ENCODE measurements at regions not wholly inside any gene's neighbourhood (a gene's known extent, or its start where the extent isn't known, plus 50 kb on each side); places are given as distances from the start of the nearest gene placed in this dataset.
A peak's percentile ranks its signal among the peaks of the same experiment; 100 is the strongest.

GRCh38 chr17:68190495-68190894 is 57.3 kb upstream of the AMZ2 start:
- H3K79me2 ChIP-seq = no peaks in the 10 kb centered on the region
- no peak overlapping the region for H3K27ac ChIP-seq
- H3K36me3 ChIP-seq (ENCODE audit: control insufficient read depth, insufficient read depth, low read length) = no peaks in the 10 kb centered on the region
- no peak for TF ChIP-seq CTCF (IDR thresholded peaks at IDR 0.05)
- H3K4me1 ChIP-seq = no peaks in the 10 kb centered on the region
- no peak overlapping the region for H3K4me2 ChIP-seq (ENCODE audit: low read length)
- no peak overlapping the region for H2AFZ ChIP-seq
- no peak overlapping the region for H3K9ac ChIP-seq
- no peak overlapping the region for H3K4me3 ChIP-seq (ENCODE audit: low read depth, low read length)
- no peaks in the 10 kb centered on the region for H3K27me3 ChIP-seq (ENCODE audit: control insufficient read depth, insufficient read depth, low read length)
- no peaks in the 10 kb centered on the region for H3K9me3 ChIP-seq (ENCODE audit: control insufficient read depth, low read length)

GRCh38 chr17:68195667-68196393 is 52.0 kb upstream of the AMZ2 start:
- no peak for TF ChIP-seq CTCF (IDR thresholded peaks at IDR 0.05)
- no peaks in the 10 kb centered on the region for H3K4me1 ChIP-seq
- H3K79me2 ChIP-seq = no peaks in the 10 kb centered on the region
- peaks cover 3% of the 10 kb centered on the region for H3K27me3 ChIP-seq (ENCODE audit: control insufficient read depth, insufficient read depth, low read length)
- H3K36me3 ChIP-seq (ENCODE audit: control insufficient read depth, insufficient read depth, low read length) = no peaks in the 10 kb centered on the region
- no peak overlapping the region for H3K4me3 ChIP-seq (ENCODE audit: low read depth, low read length)
- no peak overlapping the region for H3K27ac ChIP-seq
- H3K4me2 ChIP-seq (ENCODE audit: low read length) = peak overlapping the region; percentile 44
- H3K9me3 ChIP-seq (ENCODE audit: control insufficient read depth, low read length) = no peaks in the 10 kb centered on the region
- no peak overlapping the region for H2AFZ ChIP-seq
- H3K9ac ChIP-seq = no peak overlapping the region

- Histone ChIP-seq H3K36me3 (ENCODE audit: control insufficient read depth, insufficient read depth, low read length) (no peaks in the 10 kb centered on the region), H3K9ac (no peak overlapping the region), H3K9me3 (ENCODE audit: control insufficient read depth, low read length) (no peaks in the 10 kb centered on the region), H3K27ac (no peak overlapping the region), H3K4me2 (ENCODE audit: low read length) (peak overlapping the region; percentile 58), H2AFZ (peak overlapping the region; percentile 45), H3K27me3 (ENCODE audit: control insufficient read depth, insufficient read depth, low read length) (peaks cover 3% of the 10 kb centered on the region), H3K4me1 (no peaks in the 10 kb centered on the region), H3K79me2 (no peaks in the 10 kb centered on the region), H3K4me3 (ENCODE audit: low read depth, low read length) (peak overlapping the region; percentile 16)
- no peak for TF ChIP-seq CTCF (IDR thresholded peaks at IDR 0.05)
These were observed 51.3 kb upstream of the AMZ2 start for GRCh38 chr17:68196394-68197090.

- Histone ChIP-seq H3K9ac (no peak overlapping the region), H2AFZ (peak overlapping the region; percentile 45), H3K27me3 (ENCODE audit: control insufficient read depth, insufficient read depth, low read length) (peaks cover 3% of the 10 kb centered on the region), H3K4me3 (ENCODE audit: low read depth, low read length) (peak overlapping the region; percentile 16), H3K27ac (no peak overlapping the region), H3K4me2 (ENCODE audit: low read length) (peak overlapping the region; percentile 58), H3K4me1 (no peaks in the 10 kb centered on the region), H3K36me3 (ENCODE audit: control insufficient read depth, insufficient read depth, low read length) (no peaks in the 10 kb centered on the region), H3K79me2 (no peaks in the 10 kb centered on the region), H3K9me3 (ENCODE audit: control insufficient read depth, low read length) (no peaks in the 10 kb centered on the region)
- no peak for TF ChIP-seq CTCF (IDR thresholded peaks at IDR 0.05)
These were observed 50.5 kb upstream of the AMZ2 start for GRCh38 chr17:68197091-68197996.
